Type B pancreatic cell (in vitro differentiated cells): ENCODE measurements at regions not wholly inside any gene's neighbourhood (a gene's known extent, or its start where the extent isn't known, plus 50 kb on each side); places are given as distances from the start of the nearest gene placed in this dataset.

Experiments
- DNase-seq: peaks from one replicate; pipeline ENCODE4 v3.0.0; 2021; ENCODE audit warnings: mixed read lengths; ENCODE audit not compliant: unreplicated experiment; ENCODE audit errors: extremely low spot score
- H3K27ac Mint-ChIP-seq: 2 replicates; pipeline ENCODE4 v1.8.0; 2021; ENCODE audit warnings: mild to moderate bottlenecking, mixed read lengths
- H3K27me3 Mint-ChIP-seq: 2 replicates; pipeline ENCODE4 v1.8.0; 2021; ENCODE audit warnings: mixed read lengths
- H3K36me3 Mint-ChIP-seq: 2 replicates; pipeline ENCODE4 v1.8.0; 2021; ENCODE audit warnings: mixed read lengths
- H3K4me1 Mint-ChIP-seq: one replicate; pipeline ENCODE4 v1.8.0; 2021; ENCODE audit warnings: mixed read lengths; ENCODE audit not compliant: unreplicated experiment
- H3K4me3 Mint-ChIP-seq: 2 replicates; pipeline ENCODE4 v1.8.0; 2021; ENCODE audit warnings: mild to moderate bottlenecking, mixed read lengths
- H3K9me3 Mint-ChIP-seq: 2 replicates; pipeline ENCODE4 v1.8.0; 2021; ENCODE audit warnings: mixed read lengths
- TF ChIP-seq, protein P1 (sequence below): fragments of 200-600 bp; sonication (generic); conservative IDR thresholded peaks from 2 replicates; pipeline ENCODE4 v1.5.0; 2021; ENCODE audit warnings: antibody characterized with exemption, mild to moderate bottlenecking

DNA sequence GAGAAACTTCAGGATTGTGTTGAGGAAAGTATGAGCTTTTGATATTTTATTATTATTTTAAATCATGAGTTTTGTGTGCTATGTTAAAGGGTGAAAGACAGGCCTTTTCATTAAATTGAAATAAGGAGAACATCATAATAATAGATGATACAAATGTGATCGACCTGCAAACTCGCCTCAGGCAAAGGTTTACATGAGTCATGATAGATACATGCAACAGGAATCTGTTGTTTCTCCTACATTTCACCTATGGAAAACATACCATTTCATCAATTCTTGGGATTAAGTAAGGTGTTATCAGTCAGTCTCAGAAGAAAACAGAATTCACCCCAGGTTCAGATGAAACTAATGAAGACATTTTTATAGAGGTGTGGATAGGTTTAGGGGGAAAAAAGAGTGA is 1992.5 kb upstream of the PIK3C3 start:
- H3K9me3 Mint-ChIP-seq, result peaks cover 5% of the 10 kb centered on the region
- no peak overlapping the region for H3K27ac Mint-ChIP-seq
- no peak for DNase-seq
- H3K4me3 Mint-ChIP-seq, result no peak overlapping the region
- H3K27me3 Mint-ChIP-seq, result no peaks in the 10 kb centered on the region
- H3K36me3 Mint-ChIP-seq, result no peaks in the 10 kb centered on the region
- TF ChIP-seq, protein P1, sequence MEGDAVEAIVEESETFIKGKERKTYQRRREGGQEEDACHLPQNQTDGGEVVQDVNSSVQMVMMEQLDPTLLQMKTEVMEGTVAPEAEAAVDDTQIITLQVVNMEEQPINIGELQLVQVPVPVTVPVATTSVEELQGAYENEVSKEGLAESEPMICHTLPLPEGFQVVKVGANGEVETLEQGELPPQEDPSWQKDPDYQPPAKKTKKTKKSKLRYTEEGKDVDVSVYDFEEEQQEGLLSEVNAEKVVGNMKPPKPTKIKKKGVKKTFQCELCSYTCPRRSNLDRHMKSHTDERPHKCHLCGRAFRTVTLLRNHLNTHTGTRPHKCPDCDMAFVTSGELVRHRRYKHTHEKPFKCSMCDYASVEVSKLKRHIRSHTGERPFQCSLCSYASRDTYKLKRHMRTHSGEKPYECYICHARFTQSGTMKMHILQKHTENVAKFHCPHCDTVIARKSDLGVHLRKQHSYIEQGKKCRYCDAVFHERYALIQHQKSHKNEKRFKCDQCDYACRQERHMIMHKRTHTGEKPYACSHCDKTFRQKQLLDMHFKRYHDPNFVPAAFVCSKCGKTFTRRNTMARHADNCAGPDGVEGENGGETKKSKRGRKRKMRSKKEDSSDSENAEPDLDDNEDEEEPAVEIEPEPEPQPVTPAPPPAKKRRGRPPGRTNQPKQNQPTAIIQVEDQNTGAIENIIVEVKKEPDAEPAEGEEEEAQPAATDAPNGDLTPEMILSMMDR, result no peak
- H3K4me1 Mint-ChIP-seq, result no peaks in the 10 kb centered on the region

DNA sequence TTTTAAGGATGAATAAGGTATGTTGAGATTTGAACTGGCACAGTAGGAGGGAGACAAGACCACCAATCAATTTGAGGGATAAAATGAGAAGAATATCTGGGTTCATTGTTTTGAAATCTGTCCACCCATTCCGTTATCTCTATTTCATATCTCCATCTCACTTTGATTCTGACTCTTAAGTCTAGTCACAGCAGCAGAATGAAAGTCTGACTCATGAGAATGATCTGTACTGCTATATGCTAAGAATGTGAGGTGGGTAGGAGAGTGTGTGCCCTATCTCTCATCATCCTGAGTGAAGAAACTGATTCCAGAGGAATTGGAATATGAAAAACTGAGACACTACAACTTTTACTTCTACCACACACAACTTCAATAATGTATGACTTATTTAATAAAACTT is 1994.5 kb upstream of the PIK3C3 start:
- H3K4me1 Mint-ChIP-seq, result no peaks in the 10 kb centered on the region
- TF ChIP-seq, protein P1, result no peak
- no peak overlapping the region for H3K27ac Mint-ChIP-seq
- H3K36me3 Mint-ChIP-seq, result no peaks in the 10 kb centered on the region
- no peak overlapping the region for H3K4me3 Mint-ChIP-seq
- no peak for DNase-seq
- H3K9me3 Mint-ChIP-seq, result peaks cover 3% of the 10 kb centered on the region
- H3K27me3 Mint-ChIP-seq, result no peaks in the 10 kb centered on the region

DNA sequence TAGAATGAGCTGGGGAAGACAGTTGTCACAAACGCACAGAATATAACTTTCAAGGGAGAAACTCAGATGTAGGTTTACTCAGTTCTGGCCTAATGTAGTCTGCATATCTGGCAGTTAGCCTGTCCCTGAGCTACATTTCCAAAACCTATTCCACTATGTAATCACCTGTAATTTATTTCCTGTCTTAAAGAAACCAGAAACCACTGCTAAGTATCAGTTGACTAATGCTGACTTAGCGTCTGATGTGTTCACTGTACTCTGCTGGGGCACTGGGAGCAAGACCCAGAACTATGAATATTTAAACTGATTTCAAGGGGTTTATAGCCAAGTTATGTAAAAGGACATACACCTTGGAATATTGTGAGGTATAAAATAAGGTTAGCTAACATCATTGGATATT is 1995.2 kb upstream of the PIK3C3 start:
- Mint-ChIP-seq H3K9me3 (no peaks in the 10 kb centered on the region), H3K4me3 (no peak overlapping the region), H3K27me3 (no peaks in the 10 kb centered on the region), H3K4me1 (no peaks in the 10 kb centered on the region), H3K27ac (no peak overlapping the region), H3K36me3 (no peaks in the 10 kb centered on the region)
- TF ChIP-seq, protein P1, result no peak
- DNase-seq, result no peak

DNA sequence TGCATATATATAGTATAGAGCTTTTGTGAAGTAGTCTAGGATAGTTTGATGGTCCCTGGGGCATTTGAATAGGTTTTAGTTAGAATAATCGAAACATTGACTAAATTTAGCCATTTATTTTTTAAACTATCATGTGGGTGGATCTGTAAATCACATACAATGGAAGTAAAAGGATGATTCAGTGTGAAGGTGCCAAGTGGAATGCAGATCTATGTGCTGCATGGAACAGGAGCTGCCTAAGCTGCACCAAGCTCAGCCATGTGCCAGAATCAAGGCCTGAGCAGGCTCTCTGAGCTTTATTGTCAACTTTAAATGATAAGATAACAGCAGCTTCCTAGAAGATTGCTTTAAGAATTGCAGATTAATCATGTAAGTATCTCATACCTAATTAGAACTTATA is 1996.2 kb upstream of the PIK3C3 start:
- TF ChIP-seq, protein P1, result no peak
- H3K9me3 Mint-ChIP-seq, result no peaks in the 10 kb centered on the region
- H3K27me3 Mint-ChIP-seq, result no peaks in the 10 kb centered on the region
- no peak overlapping the region for H3K4me3 Mint-ChIP-seq
- H3K4me1 Mint-ChIP-seq, result no peaks in the 10 kb centered on the region
- DNase-seq, result no peak
- H3K27ac Mint-ChIP-seq, result no peak overlapping the region
- no peaks in the 10 kb centered on the region for H3K36me3 Mint-ChIP-seq

DNA sequence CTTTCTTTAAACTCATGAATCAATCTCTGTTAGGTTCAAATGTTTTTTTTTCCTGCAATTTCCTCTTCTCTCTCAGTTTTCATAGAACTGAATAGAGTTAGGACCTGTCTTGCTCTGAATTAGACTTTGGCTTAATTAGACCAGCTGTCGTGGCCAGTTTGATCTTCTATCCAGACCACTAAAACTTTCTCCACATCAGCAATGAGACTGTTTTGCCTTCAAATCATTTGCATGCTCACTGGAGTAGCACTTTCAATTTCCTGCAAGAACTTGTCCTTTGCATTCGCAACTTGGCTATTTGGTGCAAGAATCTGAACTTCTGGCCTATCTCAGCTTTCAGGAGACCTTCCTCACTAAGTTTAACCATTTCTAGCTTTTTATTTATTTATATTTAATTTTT is 2002.2 kb upstream of the PIK3C3 start:
- TF ChIP-seq, protein P1, result no peak

DNA sequence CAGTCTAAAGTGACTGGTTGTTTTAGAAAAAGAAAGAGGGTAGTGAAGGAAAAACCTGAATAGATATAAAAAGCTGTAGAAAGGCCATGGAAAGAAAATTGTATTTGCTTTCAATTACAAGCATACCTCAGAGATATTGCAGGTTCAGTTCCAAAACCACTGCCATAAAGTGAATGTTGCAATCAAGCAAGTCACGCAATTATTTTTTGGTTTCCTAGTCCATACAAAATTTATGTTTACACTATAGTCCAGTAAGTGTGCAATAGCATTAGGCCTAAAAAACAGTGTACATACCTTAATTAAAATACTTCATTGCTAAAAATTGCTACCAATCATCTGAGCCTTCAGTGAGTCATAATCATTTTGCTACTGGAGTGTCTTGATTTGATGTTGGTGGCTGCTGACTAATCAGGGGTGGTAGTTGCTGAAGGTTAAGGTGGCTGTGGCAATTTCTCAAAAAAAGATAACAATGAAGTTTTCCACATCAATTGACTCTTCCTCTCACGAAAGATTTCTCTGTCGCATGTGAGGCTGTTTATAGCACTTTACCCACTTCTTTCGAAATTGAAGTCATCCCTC is 2003.8 kb upstream of the PIK3C3 start:
- H3K27me3 Mint-ChIP-seq, result no peaks in the 10 kb centered on the region
- no peak overlapping the region for H3K27ac Mint-ChIP-seq
- H3K4me1 Mint-ChIP-seq, result peaks cover 7% of the 10 kb centered on the region
- TF ChIP-seq, protein P1, result no peak
- H3K36me3 Mint-ChIP-seq, result no peaks in the 10 kb centered on the region
- no peak for DNase-seq
- no peak overlapping the region for H3K4me3 Mint-ChIP-seq
- H3K9me3 Mint-ChIP-seq, result no peaks in the 10 kb centered on the region

More for the DNA sequence above, 2002.2 kb upstream of the PIK3C3 start:
- Mint-ChIP-seq H3K4me3 (no peak overlapping the region), H3K9me3 (no peaks in the 10 kb centered on the region), H3K4me1 (no peaks in the 10 kb centered on the region), H3K27me3 (no peaks in the 10 kb centered on the region), H3K27ac (no peak overlapping the region), H3K36me3 (no peaks in the 10 kb centered on the region)
- no peak for DNase-seq
